ENCODE measurements at regions not wholly inside any gene's neighbourhood (a gene's known extent, or its start where the extent isn't known, plus 50 kb on each side); places are given as distances from the start of the nearest gene placed in this dataset.
A peak's percentile ranks its signal among the peaks of the same experiment; 100 is the strongest.

DNA sequence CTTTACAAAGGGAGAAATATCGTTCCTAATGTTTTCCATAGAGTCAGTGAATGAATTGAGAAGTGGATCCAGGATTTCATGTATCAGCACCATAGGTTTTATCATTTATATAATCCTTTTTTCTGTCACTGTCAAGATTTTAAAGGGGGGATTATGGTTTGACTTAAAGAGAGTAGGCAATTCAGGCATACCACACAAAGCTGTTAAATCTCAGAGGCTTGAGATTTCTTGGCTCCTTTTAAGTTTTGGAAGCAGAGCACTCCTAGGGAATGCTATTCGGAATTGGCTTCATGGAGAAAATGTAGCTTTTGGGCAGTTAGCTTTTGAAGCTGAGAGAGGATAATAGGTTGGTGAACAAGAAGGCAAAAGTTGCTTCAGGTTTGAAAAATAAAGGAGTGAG is 274.7 kb downstream of the SOX4 start:
- H3K9ac ChIP-seq (ENCODE audit: control insufficient read depth, extremely low read depth, insufficient read depth, low read length): no peak overlapping the region
- no peaks in the 10 kb centered on the region for H3K79me2 ChIP-seq (ENCODE audit: control insufficient read depth, insufficient read depth, low read length)
- no peak overlapping the region for H3K27ac ChIP-seq (ENCODE audit: control insufficient read depth, insufficient read depth, low read length)
- H3K36me3 ChIP-seq (ENCODE audit: control insufficient read depth in 2 of 2, extremely low read depth in 1 of 2, insufficient read depth in 2 of 2, low read length in 2 of 2): no peaks in the 10 kb centered on the region
- H3K27me3 ChIP-seq (ENCODE audit: control insufficient read depth, extremely low read depth, insufficient read depth, low read length): no peaks in the 10 kb centered on the region
- H2AFZ ChIP-seq (ENCODE audit: control insufficient read depth, low read length): no peak overlapping the region
- no peak for DNase-seq (ENCODE audit: low read depth, low spot score)
- TF ChIP-seq, protein P1, sequence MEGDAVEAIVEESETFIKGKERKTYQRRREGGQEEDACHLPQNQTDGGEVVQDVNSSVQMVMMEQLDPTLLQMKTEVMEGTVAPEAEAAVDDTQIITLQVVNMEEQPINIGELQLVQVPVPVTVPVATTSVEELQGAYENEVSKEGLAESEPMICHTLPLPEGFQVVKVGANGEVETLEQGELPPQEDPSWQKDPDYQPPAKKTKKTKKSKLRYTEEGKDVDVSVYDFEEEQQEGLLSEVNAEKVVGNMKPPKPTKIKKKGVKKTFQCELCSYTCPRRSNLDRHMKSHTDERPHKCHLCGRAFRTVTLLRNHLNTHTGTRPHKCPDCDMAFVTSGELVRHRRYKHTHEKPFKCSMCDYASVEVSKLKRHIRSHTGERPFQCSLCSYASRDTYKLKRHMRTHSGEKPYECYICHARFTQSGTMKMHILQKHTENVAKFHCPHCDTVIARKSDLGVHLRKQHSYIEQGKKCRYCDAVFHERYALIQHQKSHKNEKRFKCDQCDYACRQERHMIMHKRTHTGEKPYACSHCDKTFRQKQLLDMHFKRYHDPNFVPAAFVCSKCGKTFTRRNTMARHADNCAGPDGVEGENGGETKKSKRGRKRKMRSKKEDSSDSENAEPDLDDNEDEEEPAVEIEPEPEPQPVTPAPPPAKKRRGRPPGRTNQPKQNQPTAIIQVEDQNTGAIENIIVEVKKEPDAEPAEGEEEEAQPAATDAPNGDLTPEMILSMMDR (optimal IDR thresholded peaks at IDR 0.05 in 1 of 3, IDR thresholded peaks at IDR 0.05 in 1 of 3, conservative IDR thresholded peaks at IDR 0.05 in 1 of 3; ENCODE audit: extremely low read depth in 1 of 3, insufficient read depth in 2 of 3, low read length in 3 of 3): no peak
- TF ChIP-seq EZH2 (IDR thresholded peaks at IDR 0.05; ENCODE audit: low read length): no peak
- FAIRE-seq: no peak
- H3K4me2 ChIP-seq (ENCODE audit: control insufficient read depth, extremely low read depth, insufficient read depth, low read depth, low read length): no peak overlapping the region
- H3K4me1 ChIP-seq (ENCODE audit: control insufficient read depth, extremely low read depth, insufficient read depth, low read length): peaks cover 13% of the 10 kb centered on the region
- no peaks in the 10 kb centered on the region for H3K9me3 ChIP-seq (ENCODE audit: control insufficient read depth, low read depth, low read length)
- dilution Hi-C loops (cut with MboI; ENCODE audit: extremely low pct_ligation_motif_present, low sequenced_read_pairs): no loop called here
- H3K4me3 ChIP-seq (ENCODE audit: control insufficient read depth in 2 of 3, extremely low read depth in 1 of 3, insufficient read depth in 2 of 3, low read depth in 1 of 3, low read length in 3 of 3): no peak overlapping the region
- H4K20me1 ChIP-seq (ENCODE audit: control insufficient read depth, extremely low read depth, insufficient read depth, low read length): no peaks in the 10 kb centered on the region
- H3K9me1 ChIP-seq (ENCODE audit: control insufficient read depth, extremely low read depth, insufficient read depth, low read length): no peaks in the 10 kb centered on the region

GRCh38 chr6:21869085-21869771 is 275.7 kb downstream of the SOX4 start:
- FAIRE-seq: peak; percentile 97
- H3K4me1 ChIP-seq (ENCODE audit: control insufficient read depth, extremely low read depth, insufficient read depth, low read length): peaks cover 20% of the 10 kb centered on the region
- no peak overlapping the region for H3K9ac ChIP-seq (ENCODE audit: control insufficient read depth, extremely low read depth, insufficient read depth, low read length)
- no peak for TF ChIP-seq EZH2 (IDR thresholded peaks at IDR 0.05; ENCODE audit: low read length)
- TF ChIP-seq, protein P1 (optimal IDR thresholded peaks at IDR 0.05 in 1 of 3, IDR thresholded peaks at IDR 0.05 in 1 of 3, conservative IDR thresholded peaks at IDR 0.05 in 1 of 3; ENCODE audit: extremely low read depth in 1 of 3, insufficient read depth in 2 of 3, low read length in 3 of 3): no peak
- H3K27ac ChIP-seq (ENCODE audit: control insufficient read depth, insufficient read depth, low read length): peak overlapping the region; percentile 56
- no peaks in the 10 kb centered on the region for H3K79me2 ChIP-seq (ENCODE audit: control insufficient read depth, insufficient read depth, low read length)
- H3K27me3 ChIP-seq (ENCODE audit: control insufficient read depth, extremely low read depth, insufficient read depth, low read length): no peaks in the 10 kb centered on the region
- H3K9me1 ChIP-seq (ENCODE audit: control insufficient read depth, extremely low read depth, insufficient read depth, low read length): peaks cover 2% of the 10 kb centered on the region
- peak overlapping the region; percentile 68 for H2AFZ ChIP-seq (ENCODE audit: control insufficient read depth, low read length)
- dilution Hi-C loops (cut with MboI; ENCODE audit: extremely low pct_ligation_motif_present, low sequenced_read_pairs): no loop called here
- H4K20me1 ChIP-seq (ENCODE audit: control insufficient read depth, extremely low read depth, insufficient read depth, low read length): no peaks in the 10 kb centered on the region
- H3K9me3 ChIP-seq (ENCODE audit: control insufficient read depth, low read depth, low read length): no peaks in the 10 kb centered on the region
- H3K4me2 ChIP-seq (ENCODE audit: control insufficient read depth, extremely low read depth, insufficient read depth, low read depth, low read length): peak overlapping the region; percentile 73
- DNase-seq (ENCODE audit: low read depth, low spot score): peak; percentile 95
- peak overlapping the region in 1 of 3 experiments; percentile 40 for H3K4me3 ChIP-seq (ENCODE audit: control insufficient read depth in 2 of 3, extremely low read depth in 1 of 3, insufficient read depth in 2 of 3, low read depth in 1 of 3, low read length in 3 of 3)
- H3K36me3 ChIP-seq (ENCODE audit: control insufficient read depth in 2 of 2, extremely low read depth in 1 of 2, insufficient read depth in 2 of 2, low read length in 2 of 2): no peaks in the 10 kb centered on the region

Measured in keratinocyte (primary cell).